Kidney (tissue), 13 donors: ENCODE measurements at regions not wholly inside any gene's neighbourhood (a gene's known extent, or its start where the extent isn't known, plus 50 kb on each side); places are given as distances from the start of the nearest gene placed in this dataset.
A peak's percentile ranks its signal among the peaks of the same experiment; 100 is the strongest.

Source experiments
- DNase-seq, 5 donors: peaks; one replicate each; pipeline ENCODE4 v3.0.0-alpha.2; 2013 to 2020
- FAIRE-seq: peaks from 2 replicates; lab custom pipeline; 2012; peaks lifted over from hg19 to GRCh38; lab: Jason Lieb, UNC
- H3K27ac ChIP-seq, 2 donors: one replicate each; pipeline ENCODE4 v1.7.0; 2013; ENCODE audit warnings: low read depth in 2 of 2, low read length in 2 of 2, inconsistent platforms in 1 of 2
- H3K27me3 ChIP-seq: one replicate; pipeline ENCODE4 v1.7.1; 2013; ENCODE audit warnings: low read length, inconsistent platforms; ENCODE audit not compliant: control insufficient read depth, insufficient read depth
- H3K36me3 ChIP-seq, 3 donors: one replicate each; pipeline versions ENCODE4 v1.7.0 to v1.7.1; 2013; ENCODE audit warnings: low read length in 3 of 3, control low read depth in 1 of 3, inconsistent platforms in 1 of 3; ENCODE audit not compliant: insufficient read depth in 3 of 3, control insufficient read depth in 2 of 3
- H3K4me1 ChIP-seq, 3 donors: one replicate each; pipeline versions ENCODE4 v1.7.0 to v1.7.1; 2013; ENCODE audit warnings: low read length in 3 of 3, inconsistent platforms in 1 of 3, low read depth in 1 of 3; ENCODE audit not compliant: control insufficient read depth in 2 of 3, insufficient read depth in 2 of 3
- H3K4me3 ChIP-seq, 3 donors: one replicate each; pipeline versions ENCODE4 v1.7.0 to v1.8.1; 2013; ENCODE audit warnings: low read length in 3 of 3, control low read depth in 1 of 3, inconsistent platforms in 1 of 3
- H3K9ac ChIP-seq, 3 donors: one replicate each; pipeline versions ENCODE4 v1.7.0 to v1.7.1; 2013; ENCODE audit warnings: low read length in 3 of 3, control low read depth in 1 of 3, inconsistent platforms in 1 of 3
- H3K9me3 ChIP-seq, 3 donors: one replicate each; pipeline versions ENCODE4 v1.7.0 to v1.7.1; 2013; ENCODE audit warnings: low read length in 3 of 3, control low read depth in 1 of 3, inconsistent platforms in 1 of 3; ENCODE audit not compliant: control insufficient read depth in 2 of 3, insufficient read depth in 1 of 3
- CTCF ChIP-seq: IDR thresholded peaks from 3 replicates; pipeline ENCODE4 v1.5.1; 2012; ENCODE audit warnings: mild to moderate bottlenecking, moderate library complexity, borderline replicate concordance; ENCODE audit not compliant: insufficient read depth; ENCODE audit errors: extremely low read depth
- intact Hi-C: fragments of 100-400 bp; cut with DNase I; formaldehyde crosslinking; loops from one replicate; pipeline ENCODE4 v1.11.1; 2022
- donor health status: control.
- donor health status: control.
- donor health status: control.
- donor health status: control.
- donor health status: control.
- donor health status: DM: yes; HTN: yes; CAD: no.
- donor health status: Normal renal cell carcinoma (clear cell type).

GRCh38 chr12:62016021-62016420 is 244.2 kb upstream of the USP15 start:
- no peaks in the 10 kb centered on the region for H3K4me1 ChIP-seq
- H3K9me3 ChIP-seq = no peaks in the 10 kb centered on the region
- no peak overlapping the region for H3K4me3 ChIP-seq
- H3K27ac ChIP-seq = no peak overlapping the region
- no peak for TF ChIP-seq CTCF
- FAIRE-seq (no peak), DNase-seq (no peak)
- H3K27me3 ChIP-seq = no peaks in the 10 kb centered on the region
- intact Hi-C loops = no loop called here
- no peak overlapping the region for H3K9ac ChIP-seq
- H3K36me3 ChIP-seq = no peaks in the 10 kb centered on the region

- Histone ChIP-seq H3K27ac (no peak overlapping the region), H3K36me3 (no peaks in the 10 kb centered on the region), H3K4me3 (no peak overlapping the region), H3K9ac (no peak overlapping the region), H3K4me1 (no peaks in the 10 kb centered on the region), H3K9me3 (no peaks in the 10 kb centered on the region), H3K27me3 (no peaks in the 10 kb centered on the region)
- intact Hi-C loops = no loop called here
- FAIRE-seq (no peak), DNase-seq (peak in 1 of 5 donors; percentile 15)
- no peak for TF ChIP-seq CTCF
These were observed 238.4 kb upstream of the USP15 start for GRCh38 chr12:62021808-62022207.

- H3K9ac ChIP-seq = no peak overlapping the region
- no peaks in the 10 kb centered on the region for H3K36me3 ChIP-seq
- FAIRE-seq (no peak), DNase-seq (no peak)
- intact Hi-C loops = no loop called here
- no peaks in the 10 kb centered on the region for H3K27me3 ChIP-seq
- H3K27ac ChIP-seq = no peak overlapping the region
- H3K9me3 ChIP-seq = no peaks in the 10 kb centered on the region
- no peaks in the 10 kb centered on the region for H3K4me1 ChIP-seq
- no peak for TF ChIP-seq CTCF
- no peak overlapping the region for H3K4me3 ChIP-seq
These were observed 231.7 kb upstream of the USP15 start for GRCh38 chr12:62028536-62028935.

- FAIRE-seq = no peak
- Histone ChIP-seq H3K36me3 (no peaks in the 10 kb centered on the region), H3K4me3 (no peak overlapping the region), H3K27me3 (no peaks in the 10 kb centered on the region), H3K9me3 (no peaks in the 10 kb centered on the region), H3K27ac (no peak overlapping the region), H3K9ac (no peak overlapping the region), H3K4me1 (no peaks in the 10 kb centered on the region)
- intact Hi-C loops = no loop called here
- no peak for TF ChIP-seq CTCF
- DNase-seq = no peak
These were observed 227.3 kb upstream of the USP15 start for GRCh38 chr12:62032870-62033269.
